ENCODE measurements at regions not wholly inside any gene's neighbourhood (a gene's known extent, or its start where the extent isn't known, plus 50 kb on each side); places are given as distances from the start of the nearest gene placed in this dataset.
A peak's percentile ranks its signal among the peaks of the same experiment; 100 is the strongest.

- DNase-seq (ENCODE audit: low read depth, low spot score) = no peak
Observed at GRCh38 chr2:122955776-122956175, 1069.3 kb upstream of the CNTNAP5 start.

- DNase-seq (ENCODE audit: low read depth, low spot score) = peak; percentile 2
Observed at GRCh38 chr2:122960759-122961641, 1064.1 kb upstream of the CNTNAP5 start.

GRCh38 chr2:122966461-122966860 lies 1058.6 kb upstream of the CNTNAP5 start:
- DNase-seq (ENCODE audit: low read depth, low spot score) = no peak

GRCh38 chr2:122977580-122977979 lies 1047.5 kb upstream of the CNTNAP5 start:
- DNase-seq (ENCODE audit: low read depth, low spot score) = no peak

- DNase-seq (ENCODE audit: low read depth, low spot score) = no peak
Observed at GRCh38 chr2:122980671-122981070, 1044.4 kb upstream of the CNTNAP5 start.

GRCh38 chr2:122982936-122983335 lies 1042.2 kb upstream of the CNTNAP5 start:
- DNase-seq (ENCODE audit: low read depth, low spot score) = no peak

- DNase-seq (ENCODE audit: low read depth, low spot score) = no peak
Observed at GRCh38 chr2:122988395-122989221, 1036.5 kb upstream of the CNTNAP5 start.

GRCh38 chr2:122993592-122993991 lies 1031.5 kb upstream of the CNTNAP5 start:
- no peak for DNase-seq (ENCODE audit: low read depth, low spot score)

- no peak for DNase-seq (ENCODE audit: low read depth, low spot score)
Observed at GRCh38 chr2:122999258-122999657, 1025.8 kb upstream of the CNTNAP5 start.

- no peak for DNase-seq (ENCODE audit: low read depth, low spot score)
Observed at GRCh38 chr2:122999821-123000220, 1025.3 kb upstream of the CNTNAP5 start.

GRCh38 chr2:123002660-123003248 lies 1022.3 kb upstream of the CNTNAP5 start:
- DNase-seq (ENCODE audit: low read depth, low spot score) = no peak

GRCh38 chr2:123015186-123015585 lies 1009.9 kb upstream of the CNTNAP5 start:
- no peak for DNase-seq (ENCODE audit: low read depth, low spot score)

GRCh38 chr2:123035541-123035940 lies 989.5 kb upstream of the CNTNAP5 start:
- DNase-seq (ENCODE audit: low read depth, low spot score) = no peak

GRCh38 chr2:123036300-123036699 lies 988.8 kb upstream of the CNTNAP5 start:
- no peak for DNase-seq (ENCODE audit: low read depth, low spot score)

GRCh38 chr2:123040506-123040905 lies 984.6 kb upstream of the CNTNAP5 start:
- DNase-seq (ENCODE audit: low read depth, low spot score) = no peak

- DNase-seq (ENCODE audit: low read depth, low spot score) = no peak
Observed at GRCh38 chr2:123043458-123043857, 981.6 kb upstream of the CNTNAP5 start.

- DNase-seq (ENCODE audit: low read depth, low spot score) = no peak
Observed at GRCh38 chr2:123045713-123046112, 979.4 kb upstream of the CNTNAP5 start.

GRCh38 chr2:123047186-123047585 lies 977.9 kb upstream of the CNTNAP5 start:
- DNase-seq (ENCODE audit: low read depth, low spot score) = no peak

- no peak for DNase-seq (ENCODE audit: low read depth, low spot score)
Observed at GRCh38 chr2:123051136-123051535, 974.0 kb upstream of the CNTNAP5 start.

GRCh38 chr2:123061534-123061933 lies 963.6 kb upstream of the CNTNAP5 start:
- no peak for DNase-seq (ENCODE audit: low read depth, low spot score)

GRCh38 chr2:123073371-123073770 lies 951.7 kb upstream of the CNTNAP5 start:
- DNase-seq (ENCODE audit: low read depth, low spot score) = no peak

GRCh38 chr2:123073956-123074355 lies 951.1 kb upstream of the CNTNAP5 start:
- DNase-seq (ENCODE audit: low read depth, low spot score) = no peak

Data from smooth muscle cell of the brain vasculature (primary cell).